ENCODE measurements at regions not wholly inside any gene's neighbourhood (a gene's known extent, or its start where the extent isn't known, plus 50 kb on each side); places are given as distances from the start of the nearest gene placed in this dataset.
"Not testable (repeated sequence)": the region's sequence is repeated elsewhere in the genome, so short reads cannot be mapped to it uniquely, and the experiment has no call there.

- no peak for DNase-seq (ENCODE audit: low spot score)
Observed at GRCh38 chr6:6978731-6979130, 129.0 kb upstream of the RREB1 start.

GRCh38 chr6:6980999-6981597 lies 126.7 kb upstream of the RREB1 start:
- DNase-seq (ENCODE audit: low spot score): no peak

- no peak for DNase-seq (ENCODE audit: low spot score)
Observed at GRCh38 chr6:6981681-6982322, 126.0 kb upstream of the RREB1 start.

- DNase-seq (ENCODE audit: low spot score): no peak
Observed at GRCh38 chr6:6982663-6983062, 125.1 kb upstream of the RREB1 start.

GRCh38 chr6:6984585-6985366 lies 123.0 kb upstream of the RREB1 start:
- no peak for DNase-seq (ENCODE audit: low spot score)

- DNase-seq (ENCODE audit: low spot score): no peak
Observed at GRCh38 chr6:6986344-6986743, 121.4 kb upstream of the RREB1 start.

GRCh38 chr6:6987749-6988148 lies 120.0 kb upstream of the RREB1 start:
- DNase-seq (ENCODE audit: low spot score): no peak

- DNase-seq (ENCODE audit: low spot score): not testable (repeated sequence)
Observed at GRCh38 chr6:6990059-6990458, 117.7 kb upstream of the RREB1 start.

GRCh38 chr6:6993503-6994237 lies 114.1 kb upstream of the RREB1 start:
- DNase-seq (ENCODE audit: low spot score): no peak

- DNase-seq (ENCODE audit: low spot score): no peak
Observed at GRCh38 chr6:6994796-6995195, 113.0 kb upstream of the RREB1 start.

GRCh38 chr6:6995328-6995727 lies 112.4 kb upstream of the RREB1 start:
- DNase-seq (ENCODE audit: low spot score): no peak

- no peak for DNase-seq (ENCODE audit: low spot score)
Observed at GRCh38 chr6:6996124-6996523, 111.6 kb upstream of the RREB1 start.

GRCh38 chr6:6997263-6998193 lies 110.2 kb upstream of the RREB1 start:
- DNase-seq (ENCODE audit: low spot score): no peak

- DNase-seq (ENCODE audit: low spot score): no peak
Observed at GRCh38 chr6:6998194-6998569, 109.6 kb upstream of the RREB1 start.

GRCh38 chr6:7000825-7001777 lies 106.7 kb upstream of the RREB1 start:
- DNase-seq (ENCODE audit: low spot score): peak; percentile 8

GRCh38 chr6:7003041-7003440 lies 104.7 kb upstream of the RREB1 start:
- no peak for DNase-seq (ENCODE audit: low spot score)

- no peak for DNase-seq (ENCODE audit: low spot score)
Observed at GRCh38 chr6:7004581-7005297, 103.0 kb upstream of the RREB1 start.

GRCh38 chr6:7006515-7007191 lies 101.1 kb upstream of the RREB1 start:
- DNase-seq (ENCODE audit: low spot score): no peak

GRCh38 chr6:7008451-7008988 lies 99.2 kb upstream of the RREB1 start:
- DNase-seq (ENCODE audit: low spot score): no peak
